Left ventricle myocardium inferior (tissue), 1 donor: ENCODE measurements at regions not wholly inside any gene's neighbourhood (a gene's known extent, or its start where the extent isn't known, plus 50 kb on each side); places are given as distances from the start of the nearest gene placed in this dataset.

Experiments used
- DNase-seq: peaks from one replicate; pipeline ENCODE4 v3.0.0-alpha.2; 2020
- H3K27ac ChIP-seq: fragments of 200-600 bp; replicated peaks from 2 replicates; pipeline ENCODE4 v1.8.0; 2021
- H3K27me3 ChIP-seq: fragments of 200-600 bp; 2 replicates; pipeline ENCODE4 v1.8.0; 2021; ENCODE audit warnings: low read depth
- H3K36me3 ChIP-seq: fragments of 200-600 bp; 2 replicates; pipeline ENCODE4 v1.8.0; 2021
- H3K4me1 ChIP-seq: fragments of 200-600 bp; 2 replicates; pipeline ENCODE4 v1.8.0; 2021
- H3K4me3 ChIP-seq: fragments of 200-600 bp; 2 replicates; pipeline ENCODE4 v1.8.0; 2021; ENCODE audit warnings: mild to moderate bottlenecking, moderate library complexity
- H3K9me3 ChIP-seq: fragments of 200-600 bp; replicated peaks from 2 replicates; pipeline ENCODE4 v1.8.0; 2021
- intact Hi-C: fragments of 100-400 bp; cut with micrococcal nuclease; formaldehyde crosslinking; loops from one replicate; pipeline ENCODE4 v1.11.0; 2022
- TF ChIP-seq, protein P1 (sequence below): fragments of 200-600 bp; IDR thresholded peaks from 2 replicates; pipeline ENCODE4 v1.8.0; 2021; ENCODE audit warnings: antibody characterized with exemption, mild to moderate bottlenecking, borderline replicate concordance
- donor health status: DM: no; HTN: yes; CAD: no; lungs with severe emphysema.

DNA sequence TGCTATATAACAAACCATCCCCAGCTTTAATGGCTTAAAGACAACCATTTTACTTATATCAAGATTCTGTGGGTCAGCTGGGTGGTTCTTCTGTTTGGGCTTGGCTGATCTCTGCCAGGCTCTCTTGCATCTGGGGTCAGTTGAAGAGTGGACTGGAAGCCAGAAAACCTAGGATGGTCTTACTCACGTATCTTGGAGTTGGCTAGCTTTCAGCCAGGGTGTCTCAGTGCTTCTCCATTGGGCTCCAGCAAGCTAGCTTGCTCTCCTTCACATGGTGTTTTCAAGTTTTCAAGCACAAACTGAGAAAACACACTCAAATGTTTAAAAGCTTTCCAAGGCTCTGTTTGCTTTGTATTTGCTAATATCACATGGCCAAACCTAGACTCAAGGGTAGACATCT lies 146.8 kb downstream of the PIK3R1 start:
- H3K4me3 ChIP-seq: no peak overlapping the region
- intact Hi-C loops: no loop called here
- no peaks in the 10 kb centered on the region for H3K27me3 ChIP-seq
- DNase-seq: no peak
- peaks cover 13% of the 10 kb centered on the region for H3K9me3 ChIP-seq
- no peaks in the 10 kb centered on the region for H3K4me1 ChIP-seq
- no peaks in the 10 kb centered on the region for H3K36me3 ChIP-seq
- TF ChIP-seq, protein P1, sequence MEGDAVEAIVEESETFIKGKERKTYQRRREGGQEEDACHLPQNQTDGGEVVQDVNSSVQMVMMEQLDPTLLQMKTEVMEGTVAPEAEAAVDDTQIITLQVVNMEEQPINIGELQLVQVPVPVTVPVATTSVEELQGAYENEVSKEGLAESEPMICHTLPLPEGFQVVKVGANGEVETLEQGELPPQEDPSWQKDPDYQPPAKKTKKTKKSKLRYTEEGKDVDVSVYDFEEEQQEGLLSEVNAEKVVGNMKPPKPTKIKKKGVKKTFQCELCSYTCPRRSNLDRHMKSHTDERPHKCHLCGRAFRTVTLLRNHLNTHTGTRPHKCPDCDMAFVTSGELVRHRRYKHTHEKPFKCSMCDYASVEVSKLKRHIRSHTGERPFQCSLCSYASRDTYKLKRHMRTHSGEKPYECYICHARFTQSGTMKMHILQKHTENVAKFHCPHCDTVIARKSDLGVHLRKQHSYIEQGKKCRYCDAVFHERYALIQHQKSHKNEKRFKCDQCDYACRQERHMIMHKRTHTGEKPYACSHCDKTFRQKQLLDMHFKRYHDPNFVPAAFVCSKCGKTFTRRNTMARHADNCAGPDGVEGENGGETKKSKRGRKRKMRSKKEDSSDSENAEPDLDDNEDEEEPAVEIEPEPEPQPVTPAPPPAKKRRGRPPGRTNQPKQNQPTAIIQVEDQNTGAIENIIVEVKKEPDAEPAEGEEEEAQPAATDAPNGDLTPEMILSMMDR: no peak
- H3K27ac ChIP-seq: no peak overlapping the region

DNA sequence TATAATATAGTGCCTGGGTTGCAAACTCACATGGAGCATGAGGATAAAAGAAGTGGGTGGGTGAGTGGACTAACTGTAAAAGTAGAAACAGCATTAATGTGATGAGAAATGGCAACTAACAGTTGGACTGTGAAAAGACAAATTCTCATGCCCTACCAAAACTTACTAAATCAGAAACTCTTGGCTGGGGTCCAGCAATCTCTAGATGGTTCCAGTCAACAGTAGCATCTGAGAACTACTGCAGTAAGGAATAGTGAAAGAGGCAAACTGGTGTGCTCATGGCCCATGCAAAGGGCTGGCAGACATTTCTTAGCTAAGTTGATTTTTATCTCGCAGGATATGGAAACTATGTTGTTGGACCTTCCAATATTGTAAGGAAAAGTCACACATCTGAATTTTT lies 150.3 kb downstream of the PIK3R1 start:
- H3K27ac ChIP-seq: no peak overlapping the region
- H3K27me3 ChIP-seq: no peaks in the 10 kb centered on the region
- H3K9me3 ChIP-seq: peaks cover 13% of the 10 kb centered on the region
- DNase-seq: no peak
- no peaks in the 10 kb centered on the region for H3K36me3 ChIP-seq
- TF ChIP-seq, protein P1: no peak
- intact Hi-C loops: no loop called here
- H3K4me3 ChIP-seq: no peak overlapping the region
- H3K4me1 ChIP-seq: no peaks in the 10 kb centered on the region

DNA sequence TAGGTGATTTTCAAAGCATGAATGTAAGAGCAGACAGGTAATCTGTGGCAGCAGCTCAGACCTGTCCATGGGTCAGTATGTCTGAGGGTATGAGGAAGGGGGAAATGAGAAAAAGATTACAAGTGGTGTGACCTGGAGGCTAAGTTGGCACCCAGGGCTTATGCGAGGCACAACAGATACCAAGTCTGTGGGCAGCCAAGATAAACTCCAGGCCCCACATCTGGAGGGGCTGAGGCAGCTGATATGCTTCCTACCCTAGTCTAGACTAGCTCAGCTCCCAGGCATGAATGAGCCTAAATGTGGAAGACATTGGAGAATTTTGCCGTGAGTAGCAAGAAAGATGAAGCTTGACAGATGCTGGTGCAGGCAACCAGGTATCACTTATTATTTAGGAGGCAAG lies 151.7 kb downstream of the PIK3R1 start:
- no peaks in the 10 kb centered on the region for H3K36me3 ChIP-seq
- H3K27me3 ChIP-seq: no peaks in the 10 kb centered on the region
- no peaks in the 10 kb centered on the region for H3K4me1 ChIP-seq
- H3K9me3 ChIP-seq: peaks cover 13% of the 10 kb centered on the region
- no peak overlapping the region for H3K4me3 ChIP-seq
- intact Hi-C loops: no loop called here
- no peak overlapping the region for H3K27ac ChIP-seq
- DNase-seq: no peak
- TF ChIP-seq, protein P1: no peak

DNA sequence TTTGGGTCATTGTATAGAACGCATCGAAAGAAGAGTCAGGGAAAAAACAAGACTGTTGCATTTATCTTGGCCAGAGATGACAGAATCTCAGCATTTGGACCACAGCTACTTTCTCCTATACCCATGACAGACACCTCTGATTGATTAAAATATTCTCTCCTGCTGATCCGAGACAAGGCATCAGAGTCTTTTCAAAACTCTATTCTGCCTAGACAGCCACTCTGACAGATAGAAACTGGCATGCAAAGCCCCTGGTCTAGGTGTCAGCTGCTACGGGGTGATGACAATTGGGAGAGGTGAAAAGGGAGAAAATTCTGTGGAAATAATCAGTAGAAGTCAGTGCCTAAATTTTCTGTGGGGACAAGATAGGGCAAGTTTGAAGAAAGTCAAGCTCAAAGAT lies 152.2 kb downstream of the PIK3R1 start:
- TF ChIP-seq, protein P1: no peak
- Histone ChIP-seq H3K4me3 (no peak overlapping the region), H3K4me1 (no peaks in the 10 kb centered on the region), H3K27me3 (no peaks in the 10 kb centered on the region), H3K27ac (no peak overlapping the region), H3K36me3 (no peaks in the 10 kb centered on the region), H3K9me3 (peaks cover 8% of the 10 kb centered on the region)
- DNase-seq: no peak
- intact Hi-C loops: no loop called here

DNA sequence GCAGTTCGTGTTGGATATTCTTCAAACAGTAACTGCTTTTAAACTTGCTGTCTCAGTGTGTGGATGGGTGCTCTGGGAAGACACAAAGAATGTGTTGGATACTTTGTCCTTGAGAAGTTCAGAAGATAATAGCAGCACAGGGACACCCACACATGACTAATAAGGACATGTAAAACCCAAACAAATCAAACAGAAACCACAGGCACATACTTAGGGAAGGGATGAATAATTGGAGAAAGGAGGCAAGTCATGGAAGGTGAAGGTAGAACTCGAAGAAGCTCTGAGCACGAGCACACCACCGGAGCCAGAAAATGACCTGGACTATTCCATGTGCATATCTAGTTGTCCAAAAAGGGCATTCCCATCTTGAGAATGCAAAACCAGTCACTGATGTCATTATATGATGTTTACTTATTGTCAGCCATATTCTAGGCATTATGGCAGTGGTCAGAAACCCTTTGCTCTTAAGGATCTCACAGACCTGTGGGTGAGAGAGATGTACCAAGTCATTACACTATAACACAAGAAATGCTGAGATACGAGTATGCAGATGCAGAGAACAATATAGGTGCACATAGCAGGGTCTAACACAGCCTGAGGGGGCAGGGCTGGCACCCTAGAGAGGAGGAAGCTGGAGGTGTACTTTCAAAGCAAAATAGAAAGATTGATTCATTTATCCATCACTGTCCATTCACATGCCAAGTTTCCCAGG lies 152.9 kb downstream of the PIK3R1 start:
- H3K9me3 ChIP-seq: peaks cover 1% of the 10 kb centered on the region
- no peak overlapping the region for H3K4me3 ChIP-seq
- TF ChIP-seq, protein P1: no peak
- DNase-seq: no peak
- intact Hi-C loops: no loop called here
- H3K4me1 ChIP-seq: no peaks in the 10 kb centered on the region
- no peak overlapping the region for H3K27ac ChIP-seq
- H3K36me3 ChIP-seq: no peaks in the 10 kb centered on the region
- no peaks in the 10 kb centered on the region for H3K27me3 ChIP-seq
